ENCODE measurements at regions not wholly inside any gene's neighbourhood (a gene's known extent, or its start where the extent isn't known, plus 50 kb on each side); places are given as distances from the start of the nearest gene placed in this dataset.
A peak's percentile ranks its signal among the peaks of the same experiment; 100 is the strongest.

GRCh38 chr13:59532405-59532804 is 631.3 kb downstream of the DIAPH3 start:
- Mint-ChIP-seq H3K27ac (peak overlapping the region; percentile 29), H3K4me3 (no peak overlapping the region), H3K36me3 (ENCODE audit: low read depth) (no peaks in the 10 kb centered on the region), H3K9me3 (no peaks in the 10 kb centered on the region), H3K27me3 (no peaks in the 10 kb centered on the region), H3K4me1 (ENCODE audit: low read depth) (peaks cover 12% of the 10 kb centered on the region)
- no peak for TF ChIP-seq CTCF (IDR thresholded peaks at IDR 0.05)
- Histone ChIP-seq H3K9me3 (ENCODE audit: control insufficient read depth in 1 of 2, insufficient read depth in 1 of 2, low read length in 2 of 2) (no peaks in the 10 kb centered on the region), H3K36me3 (ENCODE audit: insufficient read depth, low read length) (no peaks in the 10 kb centered on the region), H3K27ac (ENCODE audit: low read depth in 1 of 2, low read length in 2 of 2) (no peak overlapping the region), H3K4me1 (ENCODE audit: insufficient read depth, low read length) (peaks cover 6% of the 10 kb centered on the region), H3K4me3 (ENCODE audit: low read length) (no peak overlapping the region), H3K27me3 (ENCODE audit: control insufficient read depth in 1 of 2, insufficient read depth in 2 of 2, low read length in 2 of 2) (no peaks in the 10 kb centered on the region)
- ChIA-PET POLR2A (interaction anchor here (0.5 kb wide), 1 partner anchor 1030 kb away, joined by 3 read pairs; no protein-coding TSS in a partner anchor), CTCF (no interaction called here)
- no peak for ATAC-seq (ENCODE audit: poor library complexity)
- intact Hi-C loops (cut with DNase I, micrococcal nuclease): no loop called here
- DNase-seq: no peak

GRCh38 chr13:59533561-59534555 is 629.9 kb downstream of the DIAPH3 start:
- ATAC-seq (ENCODE audit: poor library complexity) (no peak), DNase-seq (no peak)
- POLR2A ChIA-PET: no interaction called here
- Histone ChIP-seq H3K36me3 (ENCODE audit: insufficient read depth, low read length) (no peaks in the 10 kb centered on the region), H3K4me3 (ENCODE audit: low read length) (no peak overlapping the region), H3K27ac (ENCODE audit: low read depth in 1 of 2, low read length in 2 of 2) (no peak overlapping the region), H3K27me3 (ENCODE audit: control insufficient read depth in 1 of 2, insufficient read depth in 2 of 2, low read length in 2 of 2) (no peaks in the 10 kb centered on the region), H3K4me1 (ENCODE audit: insufficient read depth, low read length) (peaks cover 6% of the 10 kb centered on the region), H3K9me3 (ENCODE audit: control insufficient read depth in 1 of 2, insufficient read depth in 1 of 2, low read length in 2 of 2) (no peaks in the 10 kb centered on the region)
- peaks cover 12% of the 10 kb centered on the region for H3K4me1 Mint-ChIP-seq (ENCODE audit: low read depth)
- no peaks in the 10 kb centered on the region for H3K27me3 Mint-ChIP-seq
- intact Hi-C loops (cut with DNase I, micrococcal nuclease): no loop called here
- H3K27ac Mint-ChIP-seq: no peak overlapping the region
- H3K36me3 Mint-ChIP-seq (ENCODE audit: low read depth): no peaks in the 10 kb centered on the region
- CTCF ChIA-PET: no interaction called here
- no peak overlapping the region for H3K4me3 Mint-ChIP-seq
- TF ChIP-seq CTCF (IDR thresholded peaks at IDR 0.05): no peak
- H3K9me3 Mint-ChIP-seq: no peaks in the 10 kb centered on the region

- ChIA-PET CTCF (no interaction called here), POLR2A (no interaction called here)
- no peak for TF ChIP-seq CTCF (IDR thresholded peaks at IDR 0.05)
- Mint-ChIP-seq H3K27me3 (no peaks in the 10 kb centered on the region), H3K9me3 (no peaks in the 10 kb centered on the region), H3K27ac (no peak overlapping the region), H3K36me3 (ENCODE audit: low read depth) (no peaks in the 10 kb centered on the region), H3K4me1 (ENCODE audit: low read depth) (peaks cover 12% of the 10 kb centered on the region), H3K4me3 (no peak overlapping the region)
- Histone ChIP-seq H3K27ac (ENCODE audit: low read depth in 1 of 2, low read length in 2 of 2) (no peak overlapping the region), H3K27me3 (ENCODE audit: control insufficient read depth in 1 of 2, insufficient read depth in 2 of 2, low read length in 2 of 2) (no peaks in the 10 kb centered on the region), H3K4me1 (ENCODE audit: insufficient read depth, low read length) (peaks cover 6% of the 10 kb centered on the region), H3K4me3 (ENCODE audit: low read length) (no peak overlapping the region), H3K9me3 (ENCODE audit: control insufficient read depth in 1 of 2, insufficient read depth in 1 of 2, low read length in 2 of 2) (no peaks in the 10 kb centered on the region), H3K36me3 (ENCODE audit: insufficient read depth, low read length) (no peaks in the 10 kb centered on the region)
- ATAC-seq (ENCODE audit: poor library complexity): no peak
- intact Hi-C loops (cut with DNase I, micrococcal nuclease): no loop called here
- no peak for DNase-seq
These were observed 628.9 kb downstream of the DIAPH3 start for GRCh38 chr13:59534806-59535205.

All from CD4-positive, alpha-beta T cell (primary cell).